Erythroblast (primary cell): ENCODE measurements at regions not wholly inside any gene's neighbourhood (a gene's known extent, or its start where the extent isn't known, plus 50 kb on each side); places are given as distances from the start of the nearest gene placed in this dataset.

Source experiments
- GATA1 ChIP-seq: IDR thresholded peaks from 2 replicates; pipeline ENCODE4 v1.6.1; 2011; ENCODE audit warnings: low read depth, mild to moderate bottlenecking, control low read depth, low read length, moderate library complexity
- POLR2A ChIP-seq: IDR thresholded peaks from 2 replicates; pipeline ENCODE4 v1.6.1; 2011; ENCODE audit warnings: mild to moderate bottlenecking, low read length

DNA sequence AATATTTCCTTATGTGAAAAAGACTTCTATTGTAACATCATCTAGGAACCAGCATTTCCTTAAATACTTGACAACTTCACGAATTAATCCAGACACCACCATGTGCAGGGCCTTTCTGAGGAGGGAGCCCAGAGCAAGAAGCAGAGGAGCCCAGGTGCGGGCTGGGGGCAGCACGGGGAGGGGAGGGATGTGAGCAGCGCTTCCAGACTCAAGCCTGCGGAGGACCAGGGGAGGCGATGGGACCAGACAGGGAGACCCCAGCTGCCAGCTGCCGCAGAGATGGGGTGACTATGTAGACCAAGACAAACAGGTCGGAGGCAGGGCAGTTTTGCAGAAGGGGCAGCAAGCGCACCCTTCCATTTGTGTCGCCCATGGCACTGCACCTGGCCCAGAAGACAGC is 596.1 kb downstream of the IRX1 start:
- no peak for TF ChIP-seq POLR2A
- no peak for TF ChIP-seq GATA1
